WI38 (cell line): ENCODE measurements at regions not wholly inside any gene's neighbourhood (a gene's known extent, or its start where the extent isn't known, plus 50 kb on each side); places are given as distances from the start of the nearest gene placed in this dataset.

Experiments
- H3K4me3 ChIP-seq: 2 replicates; pipeline ENCODE4 v1.5.1; 2011; ENCODE audit warnings: low read depth, mild to moderate bottlenecking, control low read depth, low read length
- TF ChIP-seq, protein P1 (sequence below): IDR thresholded peaks from 2 replicates; pipeline ENCODE4 v1.5.1; 2012; ENCODE audit warnings: low read depth, mild to moderate bottlenecking, control low read depth, low read length

- TF ChIP-seq, protein P1, sequence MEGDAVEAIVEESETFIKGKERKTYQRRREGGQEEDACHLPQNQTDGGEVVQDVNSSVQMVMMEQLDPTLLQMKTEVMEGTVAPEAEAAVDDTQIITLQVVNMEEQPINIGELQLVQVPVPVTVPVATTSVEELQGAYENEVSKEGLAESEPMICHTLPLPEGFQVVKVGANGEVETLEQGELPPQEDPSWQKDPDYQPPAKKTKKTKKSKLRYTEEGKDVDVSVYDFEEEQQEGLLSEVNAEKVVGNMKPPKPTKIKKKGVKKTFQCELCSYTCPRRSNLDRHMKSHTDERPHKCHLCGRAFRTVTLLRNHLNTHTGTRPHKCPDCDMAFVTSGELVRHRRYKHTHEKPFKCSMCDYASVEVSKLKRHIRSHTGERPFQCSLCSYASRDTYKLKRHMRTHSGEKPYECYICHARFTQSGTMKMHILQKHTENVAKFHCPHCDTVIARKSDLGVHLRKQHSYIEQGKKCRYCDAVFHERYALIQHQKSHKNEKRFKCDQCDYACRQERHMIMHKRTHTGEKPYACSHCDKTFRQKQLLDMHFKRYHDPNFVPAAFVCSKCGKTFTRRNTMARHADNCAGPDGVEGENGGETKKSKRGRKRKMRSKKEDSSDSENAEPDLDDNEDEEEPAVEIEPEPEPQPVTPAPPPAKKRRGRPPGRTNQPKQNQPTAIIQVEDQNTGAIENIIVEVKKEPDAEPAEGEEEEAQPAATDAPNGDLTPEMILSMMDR: no peak
- no peak overlapping the region for H3K4me3 ChIP-seq
Measured at GRCh38 chr10:107767185-107767584, 602.7 kb upstream of the SORCS1 start.

GRCh38 chr10:107754814-107755213 lies 590.3 kb upstream of the SORCS1 start:
- TF ChIP-seq, protein P1: no peak
- no peak overlapping the region for H3K4me3 ChIP-seq

- TF ChIP-seq, protein P1: no peak
- no peak overlapping the region for H3K4me3 ChIP-seq
Measured at GRCh38 chr10:107749235-107749634, 584.7 kb upstream of the SORCS1 start.

DNA sequence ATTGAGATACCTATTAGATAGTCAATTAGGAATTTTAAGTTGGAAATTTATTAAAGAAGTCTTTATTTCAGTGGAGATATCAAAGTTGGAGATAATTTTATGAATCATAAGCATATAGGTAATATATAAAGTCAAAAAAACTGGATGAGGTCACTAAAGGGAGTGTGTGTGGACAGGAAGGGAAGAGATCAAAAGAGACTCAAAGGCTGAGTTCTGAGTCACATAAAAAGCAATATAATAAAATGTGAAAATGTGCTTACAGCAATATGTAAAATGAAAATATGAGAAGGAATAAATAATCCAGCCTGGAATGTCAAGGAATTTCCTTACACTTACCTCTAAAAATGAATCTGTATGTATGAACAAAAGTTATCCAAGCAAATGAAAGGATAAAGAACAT lies 583.3 kb upstream of the SORCS1 start:
- H3K4me3 ChIP-seq: no peak overlapping the region
- TF ChIP-seq, protein P1: no peak

GRCh38 chr10:107741971-107742370 lies 577.5 kb upstream of the SORCS1 start:
- TF ChIP-seq, protein P1: no peak
- no peak overlapping the region for H3K4me3 ChIP-seq

GRCh38 chr10:107740962-107741690 lies 576.6 kb upstream of the SORCS1 start:
- TF ChIP-seq, protein P1: no peak
- no peak overlapping the region for H3K4me3 ChIP-seq

- H3K4me3 ChIP-seq: no peak overlapping the region
- TF ChIP-seq, protein P1: no peak
Measured at GRCh38 chr10:107739951-107740350, 575.4 kb upstream of the SORCS1 start.
